Progenitor cell of endocrine pancreas (in vitro differentiated cells): ENCODE measurements at regions not wholly inside any gene's neighbourhood (a gene's known extent, or its start where the extent isn't known, plus 50 kb on each side); places are given as distances from the start of the nearest gene placed in this dataset.

Experiments
- DNase-seq: peaks from one replicate; pipeline ENCODE4 v3.0.0; 2021; ENCODE audit warnings: low spot score; ENCODE audit not compliant: unreplicated experiment
- H3K27ac Mint-ChIP-seq: 2 replicates; pipeline ENCODE4 v1.8.0; 2021; ENCODE audit warnings: mild to moderate bottlenecking, moderate library complexity, mixed read lengths
- H3K27me3 Mint-ChIP-seq: 2 replicates; pipeline ENCODE4 v1.8.0; 2021; ENCODE audit warnings: mixed read lengths
- H3K36me3 Mint-ChIP-seq: 2 replicates; pipeline ENCODE4 v1.8.0; 2022; ENCODE audit warnings: mixed read lengths; ENCODE audit not compliant: insufficient read depth
- H3K4me1 Mint-ChIP-seq: 2 replicates; pipeline ENCODE4 v1.8.0; 2021; ENCODE audit warnings: low read depth, mixed read lengths
- H3K4me3 Mint-ChIP-seq: 2 replicates; pipeline ENCODE4 v1.8.0; 2021; ENCODE audit warnings: low read depth, mild to moderate bottlenecking, moderate library complexity, mixed read lengths
- H3K9me3 Mint-ChIP-seq: 2 replicates; pipeline ENCODE4 v1.8.0; 2021; ENCODE audit warnings: low read depth, mixed read lengths
- TF ChIP-seq, protein P1 (sequence below): fragments of 200-600 bp; sonication (generic); IDR thresholded peaks from one replicate; pipeline ENCODE4 v1.5.0; 2021; ENCODE audit warnings: antibody characterized with exemption, mild to moderate bottlenecking; ENCODE audit not compliant: unreplicated experiment

DNA sequence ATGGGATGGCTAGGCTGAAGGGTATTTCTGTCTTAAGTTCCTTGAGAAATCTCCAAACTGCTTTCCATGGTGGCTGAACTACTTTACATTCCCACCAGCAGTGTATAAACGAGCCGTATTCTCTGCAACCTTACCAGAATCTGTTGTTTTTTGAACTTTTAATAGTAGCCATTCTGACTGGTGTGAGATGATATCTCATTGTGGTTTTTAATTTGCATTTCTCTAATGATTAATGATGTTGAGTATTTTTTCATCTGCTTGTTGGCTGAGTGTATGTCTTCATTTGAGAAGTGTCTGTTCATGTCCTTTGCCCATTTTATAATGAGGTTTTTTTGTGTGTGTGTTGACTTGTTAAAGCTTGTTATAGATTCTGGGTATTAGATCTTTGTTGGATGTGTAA lies 226.8 kb upstream of the IGFBP3 start:
- no peak for DNase-seq
- Mint-ChIP-seq H3K27ac (no peak overlapping the region), H3K36me3 (no peaks in the 10 kb centered on the region), H3K4me1 (peaks cover 4% of the 10 kb centered on the region), H3K27me3 (no peaks in the 10 kb centered on the region), H3K9me3 (no peaks in the 10 kb centered on the region), H3K4me3 (no peak overlapping the region)
- TF ChIP-seq, protein P1, sequence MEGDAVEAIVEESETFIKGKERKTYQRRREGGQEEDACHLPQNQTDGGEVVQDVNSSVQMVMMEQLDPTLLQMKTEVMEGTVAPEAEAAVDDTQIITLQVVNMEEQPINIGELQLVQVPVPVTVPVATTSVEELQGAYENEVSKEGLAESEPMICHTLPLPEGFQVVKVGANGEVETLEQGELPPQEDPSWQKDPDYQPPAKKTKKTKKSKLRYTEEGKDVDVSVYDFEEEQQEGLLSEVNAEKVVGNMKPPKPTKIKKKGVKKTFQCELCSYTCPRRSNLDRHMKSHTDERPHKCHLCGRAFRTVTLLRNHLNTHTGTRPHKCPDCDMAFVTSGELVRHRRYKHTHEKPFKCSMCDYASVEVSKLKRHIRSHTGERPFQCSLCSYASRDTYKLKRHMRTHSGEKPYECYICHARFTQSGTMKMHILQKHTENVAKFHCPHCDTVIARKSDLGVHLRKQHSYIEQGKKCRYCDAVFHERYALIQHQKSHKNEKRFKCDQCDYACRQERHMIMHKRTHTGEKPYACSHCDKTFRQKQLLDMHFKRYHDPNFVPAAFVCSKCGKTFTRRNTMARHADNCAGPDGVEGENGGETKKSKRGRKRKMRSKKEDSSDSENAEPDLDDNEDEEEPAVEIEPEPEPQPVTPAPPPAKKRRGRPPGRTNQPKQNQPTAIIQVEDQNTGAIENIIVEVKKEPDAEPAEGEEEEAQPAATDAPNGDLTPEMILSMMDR: no peak

DNA sequence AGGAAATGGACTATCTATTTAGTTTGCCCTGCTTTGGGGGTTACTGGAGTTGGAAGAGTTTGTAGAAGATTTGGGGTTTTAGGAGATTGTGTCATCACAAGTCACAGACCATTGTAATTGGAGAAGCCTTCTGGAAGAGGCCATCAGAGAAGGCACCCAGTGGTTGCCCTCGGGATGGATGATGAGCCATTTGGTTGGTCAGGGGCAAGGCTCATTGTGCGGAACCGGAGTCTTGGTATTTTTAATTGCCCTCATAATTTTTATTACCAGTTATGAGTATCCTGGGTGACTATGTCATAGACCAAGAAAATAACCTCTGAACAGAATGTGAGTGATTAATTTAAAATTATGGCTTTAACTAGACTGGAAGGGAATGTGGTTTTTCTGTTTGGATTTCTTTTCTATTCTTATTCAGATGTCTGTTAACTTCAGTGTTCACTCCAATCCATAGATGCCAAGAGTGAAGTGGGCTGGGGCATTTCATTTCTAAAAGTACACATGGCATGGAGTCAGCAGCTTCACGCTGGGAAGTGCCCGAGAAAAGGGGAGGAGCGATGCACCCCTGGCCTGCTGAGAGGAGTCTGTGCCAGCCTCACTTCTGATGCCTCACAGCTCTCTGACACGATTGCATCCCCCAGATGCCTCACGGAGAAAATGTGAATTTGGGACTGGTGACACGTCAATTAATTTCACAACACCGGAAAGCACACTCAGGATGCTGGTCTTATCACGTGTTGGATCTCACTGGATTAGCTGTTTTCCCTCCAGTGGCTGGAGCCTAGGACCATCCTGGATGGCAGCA lies 225.6 kb upstream of the IGFBP3 start:
- H3K27ac Mint-ChIP-seq: no peak overlapping the region
- no peaks in the 10 kb centered on the region for H3K36me3 Mint-ChIP-seq
- no peak overlapping the region for H3K4me3 Mint-ChIP-seq
- H3K9me3 Mint-ChIP-seq: no peaks in the 10 kb centered on the region
- peaks cover 4% of the 10 kb centered on the region for H3K4me1 Mint-ChIP-seq
- TF ChIP-seq, protein P1: no peak
- H3K27me3 Mint-ChIP-seq: no peaks in the 10 kb centered on the region
- DNase-seq: no peak

DNA sequence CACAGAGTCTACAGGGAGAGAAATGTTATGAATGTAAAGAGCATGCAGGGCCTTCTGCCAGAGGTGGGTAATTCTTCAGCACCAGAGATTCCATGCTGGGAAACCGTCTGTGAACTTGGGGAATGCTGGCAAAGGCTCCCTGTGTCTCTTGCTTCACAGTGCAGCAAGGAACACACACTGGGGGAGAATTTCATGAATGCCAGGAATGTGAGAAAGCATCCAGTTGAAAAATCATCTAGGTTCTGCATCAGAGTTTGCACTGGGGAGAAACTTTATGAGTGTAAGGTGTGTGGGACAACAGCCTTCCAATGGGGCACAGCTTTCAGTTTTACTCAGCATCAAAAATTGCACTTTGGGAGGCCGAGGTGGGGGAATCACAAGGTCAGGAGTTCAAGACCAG lies 224.3 kb upstream of the IGFBP3 start:
- Mint-ChIP-seq H3K27me3 (no peaks in the 10 kb centered on the region), H3K4me3 (no peak overlapping the region), H3K36me3 (no peaks in the 10 kb centered on the region), H3K4me1 (peaks cover 4% of the 10 kb centered on the region), H3K9me3 (no peaks in the 10 kb centered on the region), H3K27ac (no peak overlapping the region)
- TF ChIP-seq, protein P1: no peak
- no peak for DNase-seq

DNA sequence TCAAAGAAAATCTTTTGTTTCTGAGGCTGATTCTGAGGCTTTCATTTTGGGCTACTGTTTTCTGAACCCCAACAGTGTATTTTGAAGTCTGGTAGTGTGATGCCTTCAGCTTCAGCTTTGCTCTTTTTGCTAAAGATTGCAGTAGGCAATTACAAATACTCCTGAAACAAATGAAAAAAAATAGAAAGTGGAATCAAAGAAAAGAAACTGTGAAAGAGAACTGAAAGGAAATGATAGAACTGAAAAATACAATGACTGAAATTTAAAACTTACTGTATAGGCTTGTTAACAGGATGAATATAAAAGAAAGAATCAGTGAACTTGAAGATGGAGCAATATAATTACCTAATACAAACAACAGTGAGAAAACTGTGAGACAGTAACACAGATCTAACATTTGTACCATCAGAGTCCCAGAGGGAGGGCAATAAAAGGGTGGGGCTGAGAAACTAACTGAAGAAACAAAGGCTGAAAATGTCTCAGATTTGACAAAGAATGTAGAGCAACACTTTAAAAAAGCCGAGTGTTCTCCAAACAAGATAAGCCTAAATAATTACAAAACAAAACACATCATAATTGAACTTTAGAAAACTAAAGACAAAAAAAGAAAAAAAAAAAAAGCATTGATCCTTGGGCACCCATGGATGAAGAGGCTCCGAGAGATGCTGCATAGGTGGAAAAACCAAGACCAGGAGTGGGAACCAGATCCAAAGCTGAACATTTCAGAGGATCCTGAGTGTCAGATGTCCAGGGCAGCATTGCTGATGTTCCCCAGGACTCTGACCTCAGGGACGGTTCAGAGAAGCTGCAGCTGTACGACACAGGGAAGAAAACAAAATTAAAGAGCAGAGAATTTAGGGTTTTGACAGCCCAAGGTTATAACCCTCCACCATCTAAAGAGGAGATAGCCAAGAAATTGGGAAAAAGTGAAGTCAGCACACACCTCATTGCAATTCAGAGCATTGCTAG lies 223.2 kb upstream of the IGFBP3 start:
- Mint-ChIP-seq H3K27ac (no peak overlapping the region), H3K36me3 (no peaks in the 10 kb centered on the region), H3K27me3 (no peaks in the 10 kb centered on the region), H3K9me3 (no peaks in the 10 kb centered on the region), H3K4me3 (no peak overlapping the region), H3K4me1 (peaks cover 4% of the 10 kb centered on the region)
- DNase-seq: no peak
- TF ChIP-seq, protein P1: no peak

DNA sequence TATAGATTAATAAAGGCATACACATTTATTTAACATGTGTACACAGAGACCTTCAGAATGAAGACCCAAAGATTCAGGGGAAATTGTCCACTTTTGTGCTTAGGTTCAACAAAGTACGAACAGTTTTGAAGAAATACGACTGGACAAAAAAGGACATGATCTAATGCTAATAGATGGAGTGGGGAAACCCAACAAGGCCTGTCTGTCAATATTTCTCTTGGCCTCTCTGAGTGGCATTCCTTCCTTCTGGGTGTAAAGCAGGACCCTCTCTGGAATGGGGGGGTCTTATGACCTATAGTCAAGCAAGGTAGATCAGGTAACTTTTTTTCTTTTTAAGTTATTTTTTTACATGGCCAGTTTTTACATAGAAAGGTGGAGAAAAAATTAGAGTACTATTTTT lies 222.3 kb upstream of the IGFBP3 start:
- H3K4me1 Mint-ChIP-seq: peaks cover 4% of the 10 kb centered on the region
- no peaks in the 10 kb centered on the region for H3K36me3 Mint-ChIP-seq
- H3K9me3 Mint-ChIP-seq: no peaks in the 10 kb centered on the region
- TF ChIP-seq, protein P1: no peak
- no peak for DNase-seq
- no peaks in the 10 kb centered on the region for H3K27me3 Mint-ChIP-seq
- H3K4me3 Mint-ChIP-seq: no peak overlapping the region
- H3K27ac Mint-ChIP-seq: no peak overlapping the region
